SH-SY5Y (cell line): ENCODE measurements at regions not wholly inside any gene's neighbourhood (a gene's known extent, or its start where the extent isn't known, plus 50 kb on each side); places are given as distances from the start of the nearest gene placed in this dataset.

Experiments
- GATA2 ChIP-seq: IDR thresholded peaks from 2 replicates; pipeline ENCODE4 v1.6.1; 2011; ENCODE audit warnings: mild to moderate bottlenecking, low read depth, low read length
- GATA3 ChIP-seq: IDR thresholded peaks from 2 replicates; pipeline ENCODE4 v1.6.1; 2011; ENCODE audit warnings: low read depth, mild to moderate bottlenecking, low read length, moderate library complexity

DNA sequence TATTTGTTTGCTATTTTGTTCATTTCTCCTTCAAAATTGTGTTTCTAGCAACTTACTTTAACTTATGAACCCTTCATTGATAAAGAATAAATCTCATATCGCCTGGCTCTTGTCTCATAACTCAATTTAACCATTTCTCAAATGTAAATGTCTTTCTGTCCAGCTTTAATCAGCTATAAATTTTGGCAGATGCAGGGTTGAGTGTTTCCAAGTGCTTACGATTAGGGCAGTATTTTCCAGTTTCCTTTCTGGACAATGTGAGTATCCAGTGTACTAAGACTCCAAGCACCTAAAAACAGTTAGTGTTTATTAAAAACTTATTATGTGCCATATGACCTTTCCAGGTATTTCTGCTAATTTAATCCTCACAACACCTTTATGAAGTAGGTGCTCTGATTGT, 218.6 kb upstream of the GK2 start:
- TF ChIP-seq GATA2 = no peak
- TF ChIP-seq GATA3 = no peak
